Epithelial cell of proximal tubule (primary cell): ENCODE measurements at regions not wholly inside any gene's neighbourhood (a gene's known extent, or its start where the extent isn't known, plus 50 kb on each side); places are given as distances from the start of the nearest gene placed in this dataset.

ENCODE experiments used
- DNase-seq: peaks from one replicate; pipeline ENCODE4 v3.0.0-alpha.2; 2011; ENCODE audit warnings: low read depth
- H3K4me3 ChIP-seq: 2 replicates; pipeline ENCODE4 v1.5.1; 2011; ENCODE audit warnings: low read depth, mild to moderate bottlenecking, low read length
- CTCF ChIP-seq: conservative IDR thresholded peaks from 2 replicates; pipeline ENCODE4 v1.5.1; 2012; ENCODE audit warnings: low read depth, mild to moderate bottlenecking, low read length

DNA sequence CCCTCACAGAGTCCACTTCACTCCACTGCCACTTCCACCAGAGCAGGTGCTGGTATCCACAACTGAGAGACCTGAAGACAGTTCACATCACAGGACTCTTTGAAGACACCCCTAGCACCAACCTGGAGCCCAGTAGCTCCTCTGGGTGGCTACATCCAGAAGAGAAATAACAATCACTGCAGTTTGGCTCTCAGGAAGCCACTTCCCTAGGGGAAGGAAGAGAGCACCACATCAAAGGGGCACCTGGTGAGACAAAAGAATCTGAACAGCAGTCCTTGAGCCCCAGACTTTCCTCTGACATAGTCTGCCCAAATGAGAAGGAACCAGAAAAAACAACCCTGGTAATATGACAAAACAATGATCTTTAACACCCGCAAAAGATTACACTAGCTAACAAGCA, 113.2 kb downstream of the TENT5C start:
- no peak for DNase-seq
- no peak for TF ChIP-seq CTCF
- no peak overlapping the region for H3K4me3 ChIP-seq

DNA sequence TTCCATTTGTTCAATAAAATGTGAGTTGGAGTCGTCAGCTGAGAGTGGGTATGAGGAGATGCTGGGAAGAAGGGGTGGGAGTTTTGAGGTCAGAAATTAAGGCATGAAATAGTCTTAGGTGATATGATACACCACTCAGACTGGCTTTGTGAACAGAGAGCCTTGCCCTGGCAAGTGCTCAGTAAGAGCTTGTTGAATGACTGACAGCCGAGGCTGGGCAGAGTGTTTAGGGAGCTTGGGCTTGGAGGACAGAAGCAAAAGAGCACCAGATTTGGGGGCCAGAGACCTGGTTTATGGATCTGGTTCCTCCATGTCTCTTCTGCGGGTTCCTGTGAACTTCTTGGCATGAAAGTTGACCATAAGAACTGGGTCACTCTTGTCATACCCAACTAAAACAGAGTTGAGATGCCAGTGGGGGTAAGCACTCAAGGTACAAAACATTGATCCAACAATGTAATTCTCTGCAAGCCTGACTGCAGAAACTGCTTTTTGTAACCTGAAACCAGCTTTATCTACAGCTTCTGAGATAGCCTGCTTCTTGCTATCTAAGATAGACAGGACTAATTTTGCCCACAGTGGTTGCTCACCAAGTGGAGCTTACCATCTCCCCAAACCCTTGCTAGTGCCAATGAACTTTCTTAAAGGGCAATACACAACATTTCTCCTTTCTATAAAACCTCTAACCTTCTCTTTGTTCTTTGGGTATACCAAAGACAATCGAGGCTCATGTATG, 126.4 kb downstream of the TENT5C start:
- DNase-seq: no peak
- TF ChIP-seq CTCF: no peak
- no peak overlapping the region for H3K4me3 ChIP-seq

GRCh38 chr1:117732956-117733355, 127.1 kb downstream of the TENT5C start:
- no peak for DNase-seq
- no peak for TF ChIP-seq CTCF
- H3K4me3 ChIP-seq: no peak overlapping the region

- no peak for DNase-seq
- TF ChIP-seq CTCF: no peak
- no peak overlapping the region for H3K4me3 ChIP-seq
Observed at GRCh38 chr1:117734403-117734802, 128.6 kb downstream of the TENT5C start.

DNA sequence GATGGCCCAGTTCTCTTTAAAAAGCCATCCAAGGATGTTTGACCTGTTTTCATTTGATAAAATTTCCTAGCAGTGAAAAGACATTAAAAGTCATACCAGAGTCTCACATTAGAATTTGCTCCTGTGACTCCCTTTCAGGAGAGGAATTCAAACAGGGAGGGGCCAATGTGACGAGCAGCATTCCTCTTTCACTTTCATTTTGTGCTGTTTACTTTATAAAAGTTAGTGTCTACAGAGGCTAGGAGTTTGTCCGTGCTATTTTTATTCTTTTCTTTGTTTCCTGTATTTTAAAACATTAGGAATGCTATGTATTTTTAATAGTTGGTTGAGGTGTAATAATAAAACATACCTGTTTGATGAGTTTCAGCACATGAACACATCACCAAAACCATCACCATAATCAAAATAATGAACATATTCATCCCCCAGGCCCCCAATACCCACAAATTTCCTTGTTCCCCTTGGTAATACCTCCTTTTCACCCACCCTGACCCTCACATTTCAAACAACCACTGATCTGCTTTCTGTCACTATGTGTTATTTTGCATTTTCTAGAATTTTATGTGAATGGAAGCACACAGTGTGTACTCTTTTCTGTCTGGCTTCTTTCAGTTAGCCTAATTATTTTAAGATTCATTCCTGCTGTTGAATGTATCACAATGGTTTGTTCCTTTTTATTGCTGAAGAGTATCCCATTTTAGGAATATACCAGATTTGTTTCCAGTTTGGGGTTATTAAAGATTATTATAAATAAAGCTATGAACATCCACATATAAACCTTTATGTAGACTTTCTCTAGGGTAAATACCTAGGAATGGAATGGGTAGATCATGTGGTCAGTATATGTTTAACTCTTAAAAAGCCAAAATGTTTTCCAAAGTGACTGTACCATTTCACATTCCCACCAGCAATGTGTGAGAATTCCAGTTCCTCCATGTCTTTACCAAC, 129.5 kb downstream of the TENT5C start:
- no peak for DNase-seq
- no peak for TF ChIP-seq CTCF
- H3K4me3 ChIP-seq: peak overlapping the region; percentile 36

GRCh38 chr1:117739504-117739903, 133.7 kb downstream of the TENT5C start:
- DNase-seq: no peak
- no peak overlapping the region for H3K4me3 ChIP-seq
- no peak for TF ChIP-seq CTCF
